ENCODE measurements at regions not wholly inside any gene's neighbourhood (a gene's known extent, or its start where the extent isn't known, plus 50 kb on each side); places are given as distances from the start of the nearest gene placed in this dataset.

DNA sequence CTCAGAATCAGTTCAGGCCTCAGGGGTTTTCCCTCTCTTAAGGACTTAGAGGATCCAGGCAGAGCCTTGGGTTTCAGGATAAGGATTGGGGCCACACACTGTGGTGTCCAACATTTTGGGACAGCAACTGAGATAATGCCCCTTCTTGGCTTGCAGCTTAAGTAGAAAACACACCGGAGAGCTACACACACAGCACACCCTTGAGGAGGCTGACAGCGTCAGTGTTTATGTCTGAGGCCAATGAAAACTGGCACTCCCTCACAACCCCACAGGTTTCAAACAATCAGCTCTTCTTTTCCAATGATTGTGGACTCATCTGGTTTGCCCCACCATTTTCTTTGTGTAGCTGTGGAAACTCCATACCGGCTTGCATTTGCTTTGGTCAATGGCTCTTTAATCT lies 257.7 kb downstream of the CDCA7 start:
- no peak for TF ChIP-seq EZH2phosphoT487 (conservative IDR thresholded peaks at IDR 0.05; ENCODE audit: low read length)
- TF ChIP-seq, protein P1, sequence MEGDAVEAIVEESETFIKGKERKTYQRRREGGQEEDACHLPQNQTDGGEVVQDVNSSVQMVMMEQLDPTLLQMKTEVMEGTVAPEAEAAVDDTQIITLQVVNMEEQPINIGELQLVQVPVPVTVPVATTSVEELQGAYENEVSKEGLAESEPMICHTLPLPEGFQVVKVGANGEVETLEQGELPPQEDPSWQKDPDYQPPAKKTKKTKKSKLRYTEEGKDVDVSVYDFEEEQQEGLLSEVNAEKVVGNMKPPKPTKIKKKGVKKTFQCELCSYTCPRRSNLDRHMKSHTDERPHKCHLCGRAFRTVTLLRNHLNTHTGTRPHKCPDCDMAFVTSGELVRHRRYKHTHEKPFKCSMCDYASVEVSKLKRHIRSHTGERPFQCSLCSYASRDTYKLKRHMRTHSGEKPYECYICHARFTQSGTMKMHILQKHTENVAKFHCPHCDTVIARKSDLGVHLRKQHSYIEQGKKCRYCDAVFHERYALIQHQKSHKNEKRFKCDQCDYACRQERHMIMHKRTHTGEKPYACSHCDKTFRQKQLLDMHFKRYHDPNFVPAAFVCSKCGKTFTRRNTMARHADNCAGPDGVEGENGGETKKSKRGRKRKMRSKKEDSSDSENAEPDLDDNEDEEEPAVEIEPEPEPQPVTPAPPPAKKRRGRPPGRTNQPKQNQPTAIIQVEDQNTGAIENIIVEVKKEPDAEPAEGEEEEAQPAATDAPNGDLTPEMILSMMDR (IDR thresholded peaks at IDR 0.05; ENCODE audit: insufficient read depth, low read length, poor library complexity, severe bottlenecking) = no peak
- Histone ChIP-seq H3K4me3 (ENCODE audit: insufficient read depth, low read length, poor library complexity, severe bottlenecking) (no peak overlapping the region), H3F3A (ENCODE audit: insufficient read depth) (no peaks in the 10 kb centered on the region), H3K9me3 (ENCODE audit: insufficient read depth, low read length) (no peaks in the 10 kb centered on the region), H3K36me3 (ENCODE audit: low read length) (no peaks in the 10 kb centered on the region), H3K27ac (ENCODE audit: low read depth, low read length) (no peak overlapping the region), H4K20me1 (ENCODE audit: low read depth, low read length) (no peaks in the 10 kb centered on the region), H2AFZ (ENCODE audit: low read depth, low read length, severe bottlenecking) (no peak overlapping the region), H3K9me2 (replicated peaks; ENCODE audit: insufficient read depth, low read length) (no peaks in the 10 kb centered on the region), H3K4me2 (ENCODE audit: low read depth, low read length, poor library complexity, severe bottlenecking) (no peak overlapping the region), H3K9ac (ENCODE audit: low read length) (no peak overlapping the region), H3K79me2 (ENCODE audit: insufficient read depth, low read length) (no peaks in the 10 kb centered on the region), H3K27me3 (ENCODE audit: low read length) (no peaks in the 10 kb centered on the region)

DNA sequence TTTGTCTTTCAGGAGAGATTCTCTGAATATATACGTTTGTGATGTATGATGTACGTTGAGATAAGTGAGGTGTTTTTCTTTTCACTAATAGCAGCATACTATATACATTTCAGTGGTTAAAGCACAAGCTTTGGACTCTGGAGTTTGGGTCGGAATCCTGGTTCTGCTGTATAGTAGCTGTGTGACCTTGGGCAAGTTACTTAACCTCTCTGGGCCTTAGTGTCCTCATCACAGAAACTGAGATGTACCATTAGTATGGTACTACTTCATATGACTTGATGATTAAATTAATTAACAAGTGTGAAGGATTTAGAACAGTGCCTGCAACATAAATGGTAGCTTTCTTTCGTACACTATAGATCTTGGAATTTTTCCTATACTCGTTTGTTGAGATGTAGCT lies 258.7 kb downstream of the CDCA7 start:
- Histone ChIP-seq H3K9ac (ENCODE audit: low read length) (no peak overlapping the region), H3K4me3 (ENCODE audit: insufficient read depth, low read length, poor library complexity, severe bottlenecking) (no peak overlapping the region), H3K27me3 (ENCODE audit: low read length) (no peaks in the 10 kb centered on the region), H3K4me2 (ENCODE audit: low read depth, low read length, poor library complexity, severe bottlenecking) (no peak overlapping the region), H3K79me2 (ENCODE audit: insufficient read depth, low read length) (no peaks in the 10 kb centered on the region), H3K9me3 (ENCODE audit: insufficient read depth, low read length) (no peaks in the 10 kb centered on the region), H3K36me3 (ENCODE audit: low read length) (no peaks in the 10 kb centered on the region), H4K20me1 (ENCODE audit: low read depth, low read length) (no peaks in the 10 kb centered on the region), H3K9me2 (replicated peaks; ENCODE audit: insufficient read depth, low read length) (no peaks in the 10 kb centered on the region), H2AFZ (ENCODE audit: low read depth, low read length, severe bottlenecking) (no peak overlapping the region), H3F3A (ENCODE audit: insufficient read depth) (no peaks in the 10 kb centered on the region), H3K27ac (ENCODE audit: low read depth, low read length) (no peak overlapping the region)
- no peak for TF ChIP-seq EZH2phosphoT487 (conservative IDR thresholded peaks at IDR 0.05; ENCODE audit: low read length)
- TF ChIP-seq, protein P1 (IDR thresholded peaks at IDR 0.05; ENCODE audit: insufficient read depth, low read length, poor library complexity, severe bottlenecking) = no peak

GRCh38 chr2:173614265-173614930 lies 259.7 kb downstream of the CDCA7 start:
- no peaks in the 10 kb centered on the region for H3K9me3 ChIP-seq (ENCODE audit: insufficient read depth, low read length)
- H3K79me2 ChIP-seq (ENCODE audit: insufficient read depth, low read length) = no peaks in the 10 kb centered on the region
- H3K27ac ChIP-seq (ENCODE audit: low read depth, low read length) = no peak overlapping the region
- TF ChIP-seq, protein P1 (IDR thresholded peaks at IDR 0.05; ENCODE audit: insufficient read depth, low read length, poor library complexity, severe bottlenecking) = no peak
- TF ChIP-seq EZH2phosphoT487 (conservative IDR thresholded peaks at IDR 0.05; ENCODE audit: low read length) = no peak
- H3K9me2 ChIP-seq (replicated peaks; ENCODE audit: insufficient read depth, low read length) = no peaks in the 10 kb centered on the region
- no peak overlapping the region for H2AFZ ChIP-seq (ENCODE audit: low read depth, low read length, severe bottlenecking)
- no peaks in the 10 kb centered on the region for H3F3A ChIP-seq (ENCODE audit: insufficient read depth)
- H3K9ac ChIP-seq (ENCODE audit: low read length) = no peak overlapping the region
- H3K36me3 ChIP-seq (ENCODE audit: low read length) = no peaks in the 10 kb centered on the region
- no peaks in the 10 kb centered on the region for H4K20me1 ChIP-seq (ENCODE audit: low read depth, low read length)
- no peak overlapping the region for H3K4me2 ChIP-seq (ENCODE audit: low read depth, low read length, poor library complexity, severe bottlenecking)
- no peaks in the 10 kb centered on the region for H3K27me3 ChIP-seq (ENCODE audit: low read length)
- H3K4me3 ChIP-seq (ENCODE audit: insufficient read depth, low read length, poor library complexity, severe bottlenecking) = no peak overlapping the region
